ENCODE measurements at regions not wholly inside any gene's neighbourhood (a gene's known extent, or its start where the extent isn't known, plus 50 kb on each side); places are given as distances from the start of the nearest gene placed in this dataset.
"Not testable (repeated sequence)": the region's sequence is repeated elsewhere in the genome, so short reads cannot be mapped to it uniquely, and the experiment has no call there.

GRCh38 chrX:34810916-34811315, 131.7 kb upstream of the FAM47B start:
- no peaks in the 10 kb centered on the region for H3K27me3 Mint-ChIP-seq (ENCODE audit: low read depth)
- peak overlapping the region; percentile 47 to 84 (median 50) for H3K27ac Mint-ChIP-seq
- peak overlapping the region in 1 of 3 experiments; percentile 30 for H3K4me3 Mint-ChIP-seq
- H3K9me3 Mint-ChIP-seq = no peaks in the 10 kb centered on the region
- no peaks in the 10 kb centered on the region for H3K36me3 Mint-ChIP-seq (ENCODE audit: low read depth)
- TF ChIP-seq CTCF (IDR thresholded peaks at IDR 0.05; ENCODE audit: unreplicated experiment in 3 of 3) = no peak
- H3K4me1 Mint-ChIP-seq = peaks cover 22% of the 10 kb centered on the region

- Mint-ChIP-seq H3K36me3 (ENCODE audit: low read depth) (no peaks in the 10 kb centered on the region), H3K27ac (no peak overlapping the region), H3K9me3 (no peaks in the 10 kb centered on the region), H3K4me1 (peaks cover 20% of the 10 kb centered on the region), H3K4me3 (no peak overlapping the region), H3K27me3 (ENCODE audit: low read depth) (no peaks in the 10 kb centered on the region)
- TF ChIP-seq CTCF (IDR thresholded peaks at IDR 0.05; ENCODE audit: unreplicated experiment in 3 of 3) = no peak
These were observed 129.0 kb upstream of the FAM47B start for GRCh38 chrX:34813618-34814017.

- H3K27me3 Mint-ChIP-seq (ENCODE audit: low read depth) = no peaks in the 10 kb centered on the region
- no peaks in the 10 kb centered on the region for H3K36me3 Mint-ChIP-seq (ENCODE audit: low read depth)
- peaks cover 5% of the 10 kb centered on the region for H3K9me3 Mint-ChIP-seq
- H3K27ac Mint-ChIP-seq = no peak overlapping the region
- TF ChIP-seq CTCF (IDR thresholded peaks at IDR 0.05; ENCODE audit: unreplicated experiment in 3 of 3) = no peak
- H3K4me3 Mint-ChIP-seq = no peak overlapping the region
- no peaks in the 10 kb centered on the region for H3K4me1 Mint-ChIP-seq
These were observed 115.6 kb upstream of the FAM47B start for GRCh38 chrX:34826964-34827363.

- peaks cover 12% of the 10 kb centered on the region for H3K9me3 Mint-ChIP-seq
- no peak overlapping the region for H3K27ac Mint-ChIP-seq
- no peak for TF ChIP-seq CTCF (IDR thresholded peaks at IDR 0.05; ENCODE audit: unreplicated experiment in 3 of 3)
- no peaks in the 10 kb centered on the region for H3K36me3 Mint-ChIP-seq (ENCODE audit: low read depth)
- no peaks in the 10 kb centered on the region for H3K4me1 Mint-ChIP-seq
- no peak overlapping the region for H3K4me3 Mint-ChIP-seq
- H3K27me3 Mint-ChIP-seq (ENCODE audit: low read depth) = no peaks in the 10 kb centered on the region
These were observed 103.1 kb upstream of the FAM47B start for GRCh38 chrX:34839451-34839850.

GRCh38 chrX:34841205-34841604, 101.4 kb upstream of the FAM47B start:
- not testable (repeated sequence) for H3K36me3 Mint-ChIP-seq (ENCODE audit: low read depth); H3K27me3 Mint-ChIP-seq (ENCODE audit: low read depth); H3K4me3 Mint-ChIP-seq; H3K4me1 Mint-ChIP-seq; H3K27ac Mint-ChIP-seq
- H3K9me3 Mint-ChIP-seq = peaks cover 15% of the 10 kb centered on the region

- no peak for TF ChIP-seq CTCF (IDR thresholded peaks at IDR 0.05; ENCODE audit: unreplicated experiment in 3 of 3)
- Mint-ChIP-seq H3K36me3 (ENCODE audit: low read depth) (no peaks in the 10 kb centered on the region), H3K27me3 (ENCODE audit: low read depth) (no peaks in the 10 kb centered on the region), H3K27ac (no peak overlapping the region), H3K4me1 (no peaks in the 10 kb centered on the region), H3K9me3 (peaks cover 4% of the 10 kb centered on the region), H3K4me3 (no peak overlapping the region)
These were observed 94.3 kb upstream of the FAM47B start for GRCh38 chrX:34848281-34848680.
